Activated CD4-positive, alpha-beta T cell treated with anti-CD3 and anti-CD28 coated beads for 36 hours (primary cell): ENCODE measurements at regions not wholly inside any gene's neighbourhood (a gene's known extent, or its start where the extent isn't known, plus 50 kb on each side); places are given as distances from the start of the nearest gene placed in this dataset.

Source experiments
- ATAC-seq: fragments of 200-7000 bp; cut with Tn5 transposase; one replicate; pipeline ENCODE4 v1.10.0; 2021; ENCODE audit warnings: mild to moderate bottlenecking, moderate library complexity
- CTCF ChIA-PET: fragments of 350-600 bp; sonication (Branson Sonifier 250); formaldehyde crosslinking; loops from one replicate; lab custom pipeline; 2021; ENCODE audit warnings: antibody characterized with exemption; lab: Charles Lee
- POLR2A ChIA-PET: fragments of 350-600 bp; sonication (Branson Sonifier 250); formaldehyde crosslinking; loops from one replicate; lab custom pipeline; 2021; ENCODE audit warnings: antibody characterized with exemption, inconsistent platforms; lab: Charles Lee
- DNase-seq: peaks from one replicate; pipeline ENCODE4 v3.0.0-alpha.2; 2020
- H3K27ac Mint-ChIP-seq: one replicate; pipeline ENCODE4 v1.8.0; 2021; ENCODE audit warnings: mixed read lengths
- H3K27me3 Mint-ChIP-seq: one replicate; pipeline ENCODE4 v1.8.0; 2021; ENCODE audit warnings: mixed read lengths
- H3K36me3 Mint-ChIP-seq: one replicate; pipeline ENCODE4 v1.8.0; 2021; ENCODE audit warnings: low read depth, mixed read lengths
- H3K4me1 Mint-ChIP-seq: one replicate; pipeline ENCODE4 v1.8.0; 2021; ENCODE audit warnings: mixed read lengths
- H3K4me3 Mint-ChIP-seq: one replicate; pipeline ENCODE4 v1.8.0; 2021; ENCODE audit warnings: mild to moderate bottlenecking, moderate library complexity, mixed read lengths
- H3K9me3 Mint-ChIP-seq: one replicate; pipeline ENCODE4 v1.8.0; 2021; ENCODE audit warnings: low read depth, mixed read lengths
- intact Hi-C, 2 experiments: fragments of 100-400 bp; cut with DNase I in 1 of 2; cut with micrococcal nuclease in 1 of 2; formaldehyde crosslinking; loops; one replicate each; pipeline versions ENCODE4 v1.14.2 to v1.15.1; 2022 to 2024; cut with DNase I, micrococcal nuclease

DNA sequence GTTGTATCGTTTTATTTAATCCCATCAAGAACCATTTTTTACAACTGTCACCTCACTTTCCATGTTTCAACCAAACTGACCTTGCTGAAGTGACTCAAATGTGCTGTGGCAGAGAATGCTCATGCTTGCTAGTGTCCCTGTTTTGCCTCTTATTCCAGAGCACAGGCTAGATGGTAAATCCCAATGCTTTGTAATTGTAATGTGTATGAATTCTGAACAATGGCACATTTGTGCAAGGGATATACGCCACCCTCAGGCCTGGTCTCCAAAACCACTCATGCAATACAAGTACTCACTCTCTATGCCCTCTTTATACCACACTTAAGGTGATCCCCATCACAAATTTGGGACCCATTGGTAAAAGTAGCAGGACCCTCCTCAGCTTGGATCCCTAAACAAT lies 313.6 kb downstream of the HHIPL2 start:
- ATAC-seq (no peak), DNase-seq (no peak)
- intact Hi-C loops = no loop called here
- Mint-ChIP-seq H3K4me1 (no peaks in the 10 kb centered on the region), H3K9me3 (no peaks in the 10 kb centered on the region), H3K4me3 (no peak overlapping the region), H3K36me3 (no peaks in the 10 kb centered on the region), H3K27me3 (no peaks in the 10 kb centered on the region), H3K27ac (no peak overlapping the region)
- CTCF ChIA-PET = interaction anchor here (1.0 kb wide), 1 partner anchor 221 kb away, joined by 3 read pairs; no protein-coding TSS in a partner anchor
- POLR2A ChIA-PET = no interaction called here

DNA sequence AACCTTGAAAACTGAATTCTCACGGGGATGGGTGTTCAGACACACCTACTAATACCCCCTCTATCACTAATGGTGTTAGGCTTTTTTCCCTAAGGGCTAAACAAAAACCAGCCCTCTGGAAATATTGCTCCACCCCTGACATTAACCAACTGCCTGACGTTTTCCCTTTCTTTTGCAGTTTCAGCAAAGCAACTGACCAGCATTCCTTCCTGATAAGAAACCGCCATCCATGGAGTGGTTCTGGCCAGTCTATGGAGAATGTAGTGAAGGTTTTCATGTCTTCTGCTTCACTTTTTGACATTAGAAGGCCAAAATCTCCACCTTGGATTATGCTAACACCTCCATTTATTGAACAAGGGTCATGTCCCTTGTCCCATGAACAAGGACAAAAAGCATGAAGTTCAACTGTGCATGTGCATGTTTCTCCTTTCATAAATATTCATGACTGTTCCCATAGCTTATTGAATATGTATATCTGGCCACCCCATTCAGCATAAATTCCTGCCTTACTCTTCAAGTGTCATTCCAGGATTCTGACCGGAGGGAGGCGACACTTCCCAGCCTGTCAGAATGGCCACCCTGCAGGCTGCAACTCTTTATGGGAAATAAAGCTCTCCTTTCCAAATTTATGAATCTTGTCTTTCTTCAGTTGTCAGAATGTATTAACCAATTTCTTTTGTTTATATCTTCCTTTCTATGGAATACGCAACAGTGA lies 314.3 kb downstream of the HHIPL2 start:
- no peak overlapping the region for H3K27ac Mint-ChIP-seq
- H3K4me3 Mint-ChIP-seq = no peak overlapping the region
- no peaks in the 10 kb centered on the region for H3K27me3 Mint-ChIP-seq
- ChIA-PET CTCF (interaction anchor here (1.0 kb wide), 1 partner anchor 222 kb away, joined by 3 read pairs; no protein-coding TSS in a partner anchor), POLR2A (no interaction called here)
- H3K4me1 Mint-ChIP-seq = no peaks in the 10 kb centered on the region
- intact Hi-C loops = no loop called here
- no peak for ATAC-seq
- DNase-seq = no peak
- no peaks in the 10 kb centered on the region for H3K36me3 Mint-ChIP-seq
- no peaks in the 10 kb centered on the region for H3K9me3 Mint-ChIP-seq

DNA sequence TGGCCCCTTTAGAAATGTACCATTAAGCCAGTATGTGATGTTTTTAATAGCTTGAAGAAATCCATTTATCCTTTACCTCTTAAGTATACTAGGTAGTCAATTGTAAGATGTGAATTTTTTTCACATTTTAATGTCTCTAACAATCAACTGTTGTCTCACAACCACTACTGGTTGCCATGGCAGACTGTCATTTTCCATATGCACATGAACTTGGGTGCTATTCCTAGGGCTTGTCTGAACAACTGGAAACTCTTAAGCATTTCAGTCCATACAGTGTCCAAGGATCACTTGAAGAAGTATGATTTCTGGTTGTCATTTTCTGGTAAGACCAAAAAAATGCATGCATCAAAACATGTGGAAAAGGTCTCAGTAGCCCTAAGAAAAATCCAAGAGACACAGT lies 315.1 kb downstream of the HHIPL2 start:
- H3K4me1 Mint-ChIP-seq = no peaks in the 10 kb centered on the region
- no peaks in the 10 kb centered on the region for H3K36me3 Mint-ChIP-seq
- CTCF ChIA-PET = no interaction called here
- intact Hi-C loops = no loop called here
- H3K27ac Mint-ChIP-seq = no peak overlapping the region
- DNase-seq (no peak), ATAC-seq (no peak)
- peaks cover 1% of the 10 kb centered on the region for H3K9me3 Mint-ChIP-seq
- H3K4me3 Mint-ChIP-seq = no peak overlapping the region
- POLR2A ChIA-PET = no interaction called here
- H3K27me3 Mint-ChIP-seq = no peaks in the 10 kb centered on the region

DNA sequence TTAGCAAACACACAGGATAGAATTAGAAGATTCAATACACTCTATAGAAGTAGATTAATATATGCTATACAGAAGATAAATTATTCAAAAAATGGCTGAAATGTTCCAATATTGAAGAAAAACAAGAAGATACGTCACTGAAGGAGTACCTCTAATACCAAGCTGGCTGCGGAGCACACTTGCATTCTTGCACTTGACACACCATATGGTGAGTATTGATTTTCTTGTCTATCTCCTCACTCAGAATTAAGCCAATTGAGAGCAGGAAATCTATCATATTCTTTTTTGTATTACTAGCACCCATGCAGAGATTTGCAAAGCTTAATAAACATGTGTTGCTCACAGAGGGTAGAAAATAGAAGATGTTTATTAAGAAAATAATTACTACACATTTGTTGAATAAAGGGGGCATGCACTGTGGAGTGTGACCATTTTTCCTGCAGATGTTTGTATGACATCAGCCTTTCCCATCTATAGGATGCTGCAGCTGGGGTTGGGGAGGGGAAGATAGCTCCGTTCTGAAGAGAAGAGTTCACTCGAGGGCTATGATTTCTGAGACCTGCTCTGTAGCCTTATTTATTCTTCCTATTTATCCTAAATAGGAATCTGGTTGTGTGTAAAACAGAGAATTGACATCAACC lies 318.1 kb downstream of the HHIPL2 start:
- ChIA-PET CTCF (interaction anchor here (0.5 kb wide), 1 partner anchor 26 kb away, joined by 3 read pairs; no protein-coding TSS in a partner anchor), POLR2A (no interaction called here)
- Mint-ChIP-seq H3K27me3 (no peaks in the 10 kb centered on the region), H3K36me3 (no peaks in the 10 kb centered on the region), H3K4me1 (no peaks in the 10 kb centered on the region), H3K4me3 (no peak overlapping the region), H3K27ac (no peak overlapping the region), H3K9me3 (peaks cover 6% of the 10 kb centered on the region)
- DNase-seq (no peak), ATAC-seq (no peak)
- intact Hi-C loops = no loop called here

DNA sequence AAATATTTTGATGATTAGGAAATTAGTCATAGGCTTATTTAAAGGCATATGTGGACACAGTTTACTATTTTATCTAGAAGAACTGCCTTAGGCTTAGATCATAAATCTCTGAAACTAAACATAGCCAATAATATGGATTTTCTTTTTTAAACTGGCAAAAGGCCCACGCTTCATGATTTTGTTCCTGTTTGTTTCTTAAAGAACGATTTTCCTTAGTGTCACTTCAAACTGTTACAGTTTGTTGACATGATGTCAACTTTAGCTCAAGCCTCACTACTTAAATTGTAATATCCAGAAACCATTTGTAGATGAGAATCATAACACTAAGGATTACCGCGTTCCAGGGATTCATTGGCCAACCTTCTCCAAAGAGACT lies 322.6 kb downstream of the HHIPL2 start:
- Mint-ChIP-seq H3K9me3 (peaks cover 6% of the 10 kb centered on the region), H3K27ac (no peak overlapping the region), H3K27me3 (no peaks in the 10 kb centered on the region), H3K4me1 (no peaks in the 10 kb centered on the region), H3K4me3 (no peak overlapping the region), H3K36me3 (no peaks in the 10 kb centered on the region)
- CTCF ChIA-PET = no interaction called here
- no peak for ATAC-seq
- POLR2A ChIA-PET = no interaction called here
- intact Hi-C loops = no loop called here
- no peak for DNase-seq

DNA sequence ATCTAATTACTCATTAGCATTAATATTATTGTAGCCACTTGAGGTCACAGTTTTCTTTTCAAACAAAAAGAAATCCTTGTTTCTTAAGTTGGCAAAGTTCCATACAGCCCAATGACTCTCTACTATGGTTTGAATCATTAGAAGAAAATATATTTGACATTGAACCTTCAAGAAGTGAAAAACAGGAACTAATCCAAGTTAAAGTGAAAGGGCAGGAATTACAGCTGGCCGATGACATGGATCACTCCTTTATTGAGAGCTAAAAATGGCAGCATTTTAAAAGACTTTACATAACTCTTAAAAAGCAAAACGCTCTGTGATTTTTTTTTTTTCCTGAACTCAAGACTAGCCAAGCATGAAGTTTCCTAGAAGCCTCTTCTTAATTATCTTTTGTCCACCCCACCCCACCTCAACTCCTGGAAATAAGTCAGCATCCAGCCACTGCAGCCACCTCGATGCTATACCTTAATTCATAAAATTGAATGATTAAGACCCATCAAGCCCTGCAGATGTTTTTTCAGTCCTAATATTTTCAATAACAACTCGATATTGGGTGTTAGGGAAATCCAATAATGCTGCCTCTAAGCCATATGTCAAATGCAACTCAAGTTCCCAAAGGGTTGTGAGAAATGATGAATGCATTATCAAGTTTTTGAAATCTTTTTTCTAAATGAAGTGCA lies 323.1 kb downstream of the HHIPL2 start:
- ChIA-PET POLR2A (no interaction called here), CTCF (no interaction called here)
- Mint-ChIP-seq H3K9me3 (peaks cover 9% of the 10 kb centered on the region), H3K4me3 (no peak overlapping the region), H3K27ac (no peak overlapping the region), H3K27me3 (no peaks in the 10 kb centered on the region), H3K36me3 (peaks cover 3% of the 10 kb centered on the region), H3K4me1 (no peaks in the 10 kb centered on the region)
- DNase-seq = no peak
- ATAC-seq = no peak
- intact Hi-C loops = no loop called here

DNA sequence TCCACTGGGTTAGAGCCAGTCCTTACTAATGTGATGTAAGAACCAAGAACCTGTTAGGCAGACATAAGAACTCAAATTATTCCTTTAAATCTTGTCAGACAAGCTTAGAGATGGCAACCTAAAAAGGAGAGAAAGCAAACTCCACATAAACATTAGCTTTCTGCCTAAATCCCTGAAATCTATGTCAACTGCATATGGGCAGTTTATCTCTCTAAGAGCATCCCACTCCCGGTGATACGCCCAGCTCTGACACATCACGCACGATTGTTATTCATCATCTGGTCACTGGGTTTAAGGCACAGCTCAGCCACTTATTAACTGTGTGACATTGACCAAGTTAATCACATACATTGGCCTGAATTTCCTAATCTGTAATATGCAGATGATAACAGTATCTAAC lies 323.7 kb downstream of the HHIPL2 start:
- intact Hi-C loops = no loop called here
- peaks cover 4% of the 10 kb centered on the region for H3K36me3 Mint-ChIP-seq

DNA sequence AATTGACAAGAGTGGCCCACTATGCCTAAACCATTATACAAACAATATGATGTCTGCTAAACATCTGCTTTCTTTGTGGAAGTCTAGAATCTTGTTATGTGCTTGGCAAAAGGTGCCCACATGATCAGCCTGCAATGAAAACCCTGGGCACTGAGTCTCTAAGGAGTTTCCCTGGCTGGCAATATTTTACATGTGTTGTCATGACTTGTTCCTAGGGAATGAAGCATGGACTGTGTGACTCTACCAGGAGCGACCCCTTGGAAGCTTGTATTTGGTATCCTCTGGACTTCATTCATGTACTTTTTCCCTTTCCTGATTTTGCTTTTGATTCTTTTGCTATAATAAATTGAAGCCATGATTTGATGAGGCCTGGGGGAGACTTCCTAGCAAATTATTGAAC lies 324.9 kb downstream of the HHIPL2 start:
- ATAC-seq = no peak
- ChIA-PET CTCF (no interaction called here), POLR2A (no interaction called here)
- Mint-ChIP-seq H3K36me3 (peaks cover 4% of the 10 kb centered on the region), H3K9me3 (peaks cover 18% of the 10 kb centered on the region), H3K27me3 (no peaks in the 10 kb centered on the region), H3K4me3 (no peak overlapping the region), H3K27ac (no peak overlapping the region), H3K4me1 (no peaks in the 10 kb centered on the region)
- no peak for DNase-seq
- intact Hi-C loops = no loop called here

More for the DNA sequence above, 323.7 kb downstream of the HHIPL2 start:
- ATAC-seq = no peak
- POLR2A ChIA-PET = no interaction called here
- Mint-ChIP-seq H3K4me1 (no peaks in the 10 kb centered on the region), H3K9me3 (peaks cover 12% of the 10 kb centered on the region), H3K27me3 (no peaks in the 10 kb centered on the region), H3K27ac (no peak overlapping the region), H3K4me3 (no peak overlapping the region)
- no peak for DNase-seq
- CTCF ChIA-PET = no interaction called here

DNA sequence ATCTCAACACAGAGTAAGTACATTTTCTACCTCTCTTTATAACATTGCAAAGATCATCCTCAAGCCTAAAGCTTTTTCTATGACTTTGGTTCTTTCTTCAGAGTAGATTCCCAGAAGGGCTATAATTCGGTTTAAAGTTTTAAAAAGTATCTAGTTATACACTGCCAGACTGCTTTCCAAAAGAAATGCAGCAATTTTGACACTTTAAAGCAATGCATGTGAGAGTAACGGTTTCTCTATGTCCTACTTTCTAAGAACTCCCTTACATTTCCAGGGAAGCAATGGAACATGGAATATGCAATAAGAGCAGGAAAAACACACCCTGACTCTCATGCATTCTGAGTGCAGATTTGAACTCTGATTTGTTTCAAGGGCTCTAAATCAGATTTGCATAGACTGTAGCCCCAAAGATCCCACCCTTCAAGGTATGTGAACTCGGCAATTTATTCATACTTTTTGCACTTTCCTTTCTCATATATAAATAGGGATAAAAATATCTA lies 331.6 kb downstream of the HHIPL2 start:
- Mint-ChIP-seq H3K4me1 (no peaks in the 10 kb centered on the region), H3K27me3 (no peaks in the 10 kb centered on the region), H3K36me3 (peaks cover 4% of the 10 kb centered on the region), H3K4me3 (no peak overlapping the region), H3K9me3 (peaks cover 12% of the 10 kb centered on the region), H3K27ac (no peak overlapping the region)
- DNase-seq = no peak
- ATAC-seq = no peak
- ChIA-PET POLR2A (no interaction called here), CTCF (interaction anchor here (1.2 kb wide), 1 partner anchor 240 kb away, joined by 6 read pairs; no protein-coding TSS in a partner anchor)
- intact Hi-C loops = no loop called here

DNA sequence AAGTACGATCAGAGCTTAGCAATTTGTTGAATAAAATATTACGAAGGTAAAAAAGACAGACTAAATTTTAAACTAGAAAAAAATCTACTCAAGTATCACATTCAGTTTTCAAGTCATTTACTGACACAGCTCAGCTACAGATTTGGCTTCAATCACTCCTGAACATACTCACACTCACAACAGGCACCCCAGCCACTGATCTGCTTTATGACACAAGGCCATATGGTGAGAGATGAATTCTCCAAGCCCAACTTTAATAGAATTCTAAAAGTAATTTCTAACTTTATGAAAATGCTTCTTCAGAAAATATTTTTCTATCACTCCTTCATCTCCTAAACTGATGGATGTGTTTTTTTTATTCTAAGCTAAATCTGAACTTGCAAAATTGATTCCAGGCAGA lies 337.1 kb downstream of the HHIPL2 start:
- ChIA-PET CTCF (no interaction called here), POLR2A (no interaction called here)
- ATAC-seq (no peak), DNase-seq (no peak)
- no peaks in the 10 kb centered on the region for H3K4me1 Mint-ChIP-seq
- H3K4me3 Mint-ChIP-seq = no peak overlapping the region
- intact Hi-C loops = no loop called here
- H3K27ac Mint-ChIP-seq = no peak overlapping the region
- no peaks in the 10 kb centered on the region for H3K27me3 Mint-ChIP-seq
- H3K36me3 Mint-ChIP-seq = no peaks in the 10 kb centered on the region
- no peaks in the 10 kb centered on the region for H3K9me3 Mint-ChIP-seq

DNA sequence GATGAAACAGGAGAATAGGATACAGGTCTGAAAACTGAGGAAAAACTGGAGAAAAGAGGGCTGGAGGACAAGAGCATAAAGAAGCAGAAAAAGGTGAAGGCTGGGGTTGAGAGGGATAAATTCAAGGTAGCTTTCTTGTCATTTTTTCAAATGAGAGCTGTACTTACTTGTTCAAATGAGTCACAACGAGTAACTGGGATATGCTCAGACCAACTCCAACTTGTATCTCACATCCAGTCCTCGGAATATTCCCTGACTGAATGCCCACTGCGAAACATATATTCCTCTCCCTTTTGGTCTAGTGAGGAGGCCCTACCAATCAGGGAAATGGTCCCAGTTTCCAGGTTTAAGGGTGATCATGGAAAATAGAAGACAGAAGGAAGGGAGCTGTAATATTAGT lies 343.4 kb downstream of the HHIPL2 start:
- Mint-ChIP-seq H3K9me3 (no peaks in the 10 kb centered on the region), H3K27ac (no peak overlapping the region), H3K36me3 (no peaks in the 10 kb centered on the region), H3K27me3 (no peaks in the 10 kb centered on the region), H3K4me1 (no peaks in the 10 kb centered on the region), H3K4me3 (no peak overlapping the region)
- ChIA-PET CTCF (interaction anchor here (0.6 to 1.3 kb wide), 2 partner anchors 108 to 250 kb away, joined by 3 read pairs; no protein-coding TSS in a partner anchor), POLR2A (no interaction called here)
- DNase-seq (no peak), ATAC-seq (no peak)
- intact Hi-C loops = no loop called here
